COLO668 (cell line): ENCODE measurements at regions not wholly inside any gene's neighbourhood (a gene's known extent, or its start where the extent isn't known, plus 50 kb on each side); places are given as distances from the start of the nearest gene placed in this dataset.
"Not testable (repeated sequence)": the region's sequence is repeated elsewhere in the genome, so short reads cannot be mapped to it uniquely, and the experiment has no call there.

ENCODE experiments used
- DNase-seq: peaks from one replicate; lab custom pipeline; 2025; ENCODE audit not compliant: unreplicated experiment; lab: John Stamatoyannopoulos, UW

- DNase-seq = no peak
Observed at GRCh38 chr4:97309121-97309520, 834.2 kb downstream of the STPG2 start.

- DNase-seq = no peak
Observed at GRCh38 chr4:97317201-97317600, 826.1 kb downstream of the STPG2 start.

- no peak for DNase-seq
Observed at GRCh38 chr4:97317671-97318070, 825.6 kb downstream of the STPG2 start.

- DNase-seq = not testable (repeated sequence)
Observed at GRCh38 chr4:97325751-97326150, 817.5 kb downstream of the STPG2 start.

- no peak for DNase-seq
Observed at GRCh38 chr4:97330917-97331316, 812.4 kb downstream of the STPG2 start.

- no peak for DNase-seq
Observed at GRCh38 chr4:97334348-97334747, 808.9 kb downstream of the STPG2 start.

GRCh38 chr4:97349468-97350186 is 793.6 kb downstream of the STPG2 start:
- no peak for DNase-seq

- DNase-seq = no peak
Observed at GRCh38 chr4:97353876-97354275, 789.4 kb downstream of the STPG2 start.

- DNase-seq = no peak
Observed at GRCh38 chr4:97359826-97360225, 783.5 kb downstream of the STPG2 start.

- DNase-seq = no peak
Observed at GRCh38 chr4:97360733-97361132, 782.5 kb downstream of the STPG2 start.

GRCh38 chr4:97367878-97368277 is 775.4 kb downstream of the STPG2 start:
- no peak for DNase-seq

GRCh38 chr4:97370568-97370967 is 772.7 kb downstream of the STPG2 start:
- DNase-seq = no peak

GRCh38 chr4:97374526-97374925 is 768.8 kb downstream of the STPG2 start:
- DNase-seq = no peak

- DNase-seq = no peak
Observed at GRCh38 chr4:97386969-97387368, 756.3 kb downstream of the STPG2 start.

GRCh38 chr4:97394653-97395052 is 748.6 kb downstream of the STPG2 start:
- DNase-seq = no peak

GRCh38 chr4:97396097-97396496 is 747.2 kb downstream of the STPG2 start:
- DNase-seq = no peak

GRCh38 chr4:97396605-97397004 is 746.7 kb downstream of the STPG2 start:
- DNase-seq = no peak

GRCh38 chr4:97404876-97405523 is 738.3 kb downstream of the STPG2 start:
- DNase-seq = no peak

- DNase-seq = no peak
Observed at GRCh38 chr4:97411356-97411755, 731.9 kb downstream of the STPG2 start.

GRCh38 chr4:97412331-97412730 is 730.9 kb downstream of the STPG2 start:
- DNase-seq = no peak

GRCh38 chr4:97414161-97414560 is 729.1 kb downstream of the STPG2 start:
- DNase-seq = no peak

GRCh38 chr4:97432551-97432950 is 710.7 kb downstream of the STPG2 start:
- no peak for DNase-seq
